ENCODE measurements at regions not wholly inside any gene's neighbourhood (a gene's known extent, or its start where the extent isn't known, plus 50 kb on each side); places are given as distances from the start of the nearest gene placed in this dataset.

GRCh38 chr18:10231220-10231619, 223.2 kb upstream of the APCDD1 start:
- DNase-seq: no peak

- no peak for DNase-seq
These were observed 222.4 kb upstream of the APCDD1 start for GRCh38 chr18:10232062-10232461.

GRCh38 chr18:10233082-10233875, 221.2 kb upstream of the APCDD1 start:
- DNase-seq: no peak

- DNase-seq: no peak
These were observed 220.2 kb upstream of the APCDD1 start for GRCh38 chr18:10234281-10234680.

- no peak for DNase-seq
These were observed 219.3 kb upstream of the APCDD1 start for GRCh38 chr18:10234912-10235660.

GRCh38 chr18:10235661-10235952, 218.8 kb upstream of the APCDD1 start:
- no peak for DNase-seq

- DNase-seq: no peak
These were observed 215.3 kb upstream of the APCDD1 start for GRCh38 chr18:10239103-10239502.

GRCh38 chr18:10239991-10240634, 214.3 kb upstream of the APCDD1 start:
- DNase-seq: no peak

- no peak for DNase-seq
These were observed 213.5 kb upstream of the APCDD1 start for GRCh38 chr18:10240973-10241372.

- DNase-seq: no peak
These were observed 212.9 kb upstream of the APCDD1 start for GRCh38 chr18:10241579-10241978.

GRCh38 chr18:10242936-10243680, 211.3 kb upstream of the APCDD1 start:
- DNase-seq: no peak

- no peak for DNase-seq
These were observed 210.1 kb upstream of the APCDD1 start for GRCh38 chr18:10244341-10244740.

- DNase-seq: no peak
These were observed 209.2 kb upstream of the APCDD1 start for GRCh38 chr18:10245031-10245845.

- no peak for DNase-seq
These were observed 208.6 kb upstream of the APCDD1 start for GRCh38 chr18:10245846-10246175.

- DNase-seq: no peak
These were observed 207.3 kb upstream of the APCDD1 start for GRCh38 chr18:10247021-10247741.

GRCh38 chr18:10247742-10248082, 206.7 kb upstream of the APCDD1 start:
- no peak for DNase-seq

GRCh38 chr18:10248738-10249137, 205.7 kb upstream of the APCDD1 start:
- no peak for DNase-seq

GRCh38 chr18:10249270-10249669, 205.2 kb upstream of the APCDD1 start:
- DNase-seq: no peak

GRCh38 chr18:10249801-10250200, 204.6 kb upstream of the APCDD1 start:
- DNase-seq: no peak

- DNase-seq: no peak
These were observed 201.9 kb upstream of the APCDD1 start for GRCh38 chr18:10252494-10252893.

- DNase-seq: no peak
These were observed 201.3 kb upstream of the APCDD1 start for GRCh38 chr18:10252952-10253705.
